ENCODE measurements at regions not wholly inside any gene's neighbourhood (a gene's known extent, or its start where the extent isn't known, plus 50 kb on each side); places are given as distances from the start of the nearest gene placed in this dataset.

DNA sequence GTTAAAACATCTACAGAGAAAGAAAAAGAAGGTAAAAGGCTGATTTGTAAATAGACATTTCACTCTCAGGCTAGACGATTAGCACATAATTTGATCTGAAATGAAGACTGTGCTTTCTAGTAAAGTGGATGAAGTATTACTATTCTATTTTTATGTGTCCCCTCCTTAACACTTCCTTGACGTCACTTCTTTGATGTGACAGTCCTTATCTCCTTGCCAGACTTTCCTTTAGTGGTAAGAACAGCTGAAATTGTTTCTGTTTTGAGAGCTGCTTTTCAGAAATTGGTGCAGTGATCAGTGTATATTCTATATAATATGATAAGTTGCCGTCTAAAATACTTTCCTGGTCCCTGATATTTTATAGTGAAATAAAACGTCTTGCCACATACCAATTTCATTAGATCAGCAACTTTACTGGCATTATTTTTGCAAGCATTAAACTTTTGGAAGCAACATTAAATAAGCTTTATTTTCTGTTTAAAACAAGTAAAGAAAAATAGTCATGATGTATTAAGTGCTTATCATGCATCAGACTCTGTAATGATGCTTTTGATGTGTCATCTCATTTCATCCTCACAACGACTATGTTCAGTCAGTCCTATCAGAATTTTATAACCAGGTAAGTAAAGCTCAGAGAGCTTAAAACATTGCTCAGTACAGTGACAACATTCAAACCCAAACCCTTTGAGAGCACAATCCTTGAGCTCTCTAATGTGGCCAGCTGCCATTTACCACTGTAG, 210.3 kb upstream of the PCDH9 start:
- Histone ChIP-seq H3K4me1 (replicated peaks in 1 of 4; ENCODE audit: control insufficient read depth in 3 of 4, insufficient read depth in 4 of 4, low read length in 3 of 4) (no peaks in the 10 kb centered on the region), H3K27me3 (replicated peaks in 1 of 4; ENCODE audit: control insufficient read depth in 3 of 4, extremely low read depth in 1 of 4, insufficient read depth in 3 of 4, low read length in 3 of 4) (no peaks in the 10 kb centered on the region), H2AK5ac (ENCODE audit: low read depth, low read length) (no peak overlapping the region), H2BK15ac (ENCODE audit: low read length) (no peak overlapping the region), H3K79me1 (ENCODE audit: low read depth, low read length) (no peaks in the 10 kb centered on the region), H3K27ac (ENCODE audit: low read depth, low read length) (no peak overlapping the region), H4K20me1 (replicated peaks in 1 of 2; ENCODE audit: control insufficient read depth in 1 of 2, insufficient read depth in 2 of 2, low read length in 2 of 2) (no peaks in the 10 kb centered on the region), H3K4me3 (ENCODE audit: extremely low read depth in 1 of 4, insufficient read depth in 2 of 4, low read depth in 3 of 4, low read length in 4 of 4) (no peak overlapping the region), H3K18ac (ENCODE audit: extremely low read depth, low read length) (no peak overlapping the region), H3K9ac (replicated peaks in 1 of 4; ENCODE audit: extremely low read depth in 1 of 4, low read depth in 3 of 4, low read length in 3 of 4) (no peak overlapping the region), H3K79me2 (ENCODE audit: control insufficient read depth in 1 of 2, insufficient read depth in 2 of 2, low read length in 2 of 2) (no peaks in the 10 kb centered on the region), H4K91ac (replicated peaks; ENCODE audit: insufficient read length, low read length) (no peak overlapping the region), H3K9me3 (ENCODE audit: insufficient read depth in 2 of 2, low read depth in 1 of 2, low read length in 1 of 2) (no peaks in the 10 kb centered on the region), H4K5ac (ENCODE audit: insufficient read length, low read depth, low read length) (no peak overlapping the region), H2AFZ (ENCODE audit: low read length) (no peak overlapping the region), H3K4me2 (ENCODE audit: insufficient read depth in 1 of 2, low read depth in 2 of 2, low read length in 2 of 2) (no peak overlapping the region), H2BK120ac (replicated peaks; ENCODE audit: low read depth, low read length) (no peak overlapping the region), H3K4ac (replicated peaks; ENCODE audit: insufficient read length, low read depth, low read length) (no peak overlapping the region), H2BK5ac (ENCODE audit: low read depth, low read length) (no peak overlapping the region), H4K8ac (ENCODE audit: extremely low read depth, insufficient read depth, low read length) (no peak overlapping the region), H3K14ac (ENCODE audit: insufficient read length) (no peak overlapping the region), H3K36me3 (ENCODE audit: control insufficient read depth in 2 of 4, insufficient read depth in 4 of 4, low read length in 3 of 4) (no peaks in the 10 kb centered on the region), H3K23ac (ENCODE audit: insufficient read length) (no peak overlapping the region), H2BK12ac (ENCODE audit: low read depth, low read length) (no peak overlapping the region), H2BK20ac (ENCODE audit: low read length) (no peak overlapping the region), H3K56ac (replicated peaks; ENCODE audit: insufficient read length, low read depth, low read length) (no peak overlapping the region), H3K23me2 (ENCODE audit: low read depth, low read length) (no peaks in the 10 kb centered on the region)
- CTCF ChIA-PET (ENCODE audit: partially characterized antibody): interaction anchor here (0.6 to 1.2 kb wide), 4 partner anchors 24 to 821 kb away, joined by 3 read pairs; no protein-coding TSS in a partner anchor
- DNase-seq (ENCODE audit: low read depth in 1 of 2, low spot score in 2 of 2) (no peak), FAIRE-seq (no peak)
- POLR2A ChIA-PET (ENCODE audit: partially characterized antibody): no interaction called here
- WGBS, 2 experiments (ENCODE audit: extremely low coverage in 1 of 2, insufficient coverage in 1 of 2, insufficient read length in 1 of 2, insufficient replicate concordance in 2 of 2, low coverage in 1 of 2, low lambda C conversion rate in 2 of 2, missing lambda C conversion rate in 1 of 2): 90% methylated on average over 5 of the region's 5 CpGs; no CpG with 5 or more reads in 1 of the 2 experiments
- TF ChIP-seq TCF12 (IDR thresholded peaks at IDR 0.05; ENCODE audit: low read depth, low read length): no peak
- TF ChIP-seq SP2 (IDR thresholded peaks at IDR 0.05; ENCODE audit: low read length): no peak
- TF ChIP-seq KDM4A (IDR thresholded peaks at IDR 0.05; ENCODE audit: low read depth, low read length, severe bottlenecking): no peak
- no peak for TF ChIP-seq SAP30 (IDR thresholded peaks at IDR 0.05; ENCODE audit: insufficient read depth, insufficient replicate concordance, low read length)
- TF ChIP-seq PHF8 (conservative IDR thresholded peaks at IDR 0.05; ENCODE audit: low read depth, low read length): no peak
- TF ChIP-seq HDAC6 (IDR thresholded peaks at IDR 0.05; ENCODE audit: low read depth, low read length): no peak
- no peak for TF ChIP-seq EGR1 (IDR thresholded peaks at IDR 0.05; ENCODE audit: borderline replicate concordance, low read depth, low read length)
- TF ChIP-seq CREB1 (IDR thresholded peaks at IDR 0.05): no peak
- TF ChIP-seq RXRA (IDR thresholded peaks at IDR 0.05; ENCODE audit: insufficient read depth, low read depth, low read length): no peak
- TF ChIP-seq CHD2 (IDR thresholded peaks at IDR 0.05; ENCODE audit: low read length): no peak

Measured in H1 (cell line).